Chondrocyte (in vitro differentiated cells): ENCODE measurements at regions not wholly inside any gene's neighbourhood (a gene's known extent, or its start where the extent isn't known, plus 50 kb on each side); places are given as distances from the start of the nearest gene placed in this dataset.

Experiments used
- DNase-seq: peaks from one replicate; pipeline ENCODE4 v3.0.0; 2021; ENCODE audit warnings: mixed read lengths, low spot score
- H3K27ac Mint-ChIP-seq: one replicate; pipeline ENCODE4 v1.8.0; 2021; ENCODE audit warnings: mild to moderate bottlenecking, moderate library complexity, mixed read lengths; ENCODE audit not compliant: unreplicated experiment
- H3K27me3 Mint-ChIP-seq: 2 replicates; pipeline ENCODE4 v1.8.0; 2021; ENCODE audit warnings: low read depth, mixed read lengths
- H3K36me3 Mint-ChIP-seq: 2 replicates; pipeline ENCODE4 v1.8.0; 2021; ENCODE audit warnings: low read depth, mixed read lengths
- H3K4me1 Mint-ChIP-seq: 2 replicates; pipeline ENCODE4 v1.8.0; 2021; ENCODE audit warnings: low read depth, mild to moderate bottlenecking, mixed read lengths
- H3K4me3 Mint-ChIP-seq: one replicate; pipeline ENCODE4 v1.8.0; 2021; ENCODE audit warnings: mild to moderate bottlenecking, moderate library complexity, mixed read lengths; ENCODE audit not compliant: unreplicated experiment
- H3K9me3 Mint-ChIP-seq: 2 replicates; pipeline ENCODE4 v1.8.0; 2021; ENCODE audit warnings: low read depth, mixed read lengths
- TF ChIP-seq, protein P1 (sequence below): fragments of 200-600 bp; sonication (generic); IDR thresholded peaks from 2 replicates; pipeline ENCODE4 v1.5.0; 2021; ENCODE audit warnings: antibody characterized with exemption, mild to moderate bottlenecking, moderate library complexity

DNA sequence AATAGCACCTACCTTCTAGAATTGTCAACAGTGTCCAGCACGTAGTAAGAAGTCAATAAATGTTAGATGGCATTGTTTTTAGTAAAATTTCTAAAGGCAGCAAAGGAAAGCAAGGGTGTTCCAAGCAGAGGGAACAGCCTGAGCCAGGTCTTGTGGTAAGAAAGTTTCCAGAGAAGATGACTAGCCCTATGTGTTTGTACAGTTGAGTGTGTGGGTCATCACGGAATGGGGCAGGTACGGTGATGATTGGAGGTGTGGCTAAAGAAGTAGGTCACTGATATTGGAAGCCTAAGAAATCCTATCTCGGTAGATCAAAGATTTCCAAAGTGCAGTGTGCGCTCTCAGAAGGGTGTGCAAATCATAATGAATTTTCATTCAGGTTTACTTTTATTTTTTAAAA is 94.2 kb upstream of the BCL6 start:
- H3K27ac Mint-ChIP-seq = no peak overlapping the region
- H3K27me3 Mint-ChIP-seq = no peaks in the 10 kb centered on the region
- H3K4me3 Mint-ChIP-seq = no peak overlapping the region
- no peak for DNase-seq
- peaks cover 47% of the 10 kb centered on the region for H3K4me1 Mint-ChIP-seq
- H3K36me3 Mint-ChIP-seq = peaks cover 4% of the 10 kb centered on the region
- TF ChIP-seq, protein P1, sequence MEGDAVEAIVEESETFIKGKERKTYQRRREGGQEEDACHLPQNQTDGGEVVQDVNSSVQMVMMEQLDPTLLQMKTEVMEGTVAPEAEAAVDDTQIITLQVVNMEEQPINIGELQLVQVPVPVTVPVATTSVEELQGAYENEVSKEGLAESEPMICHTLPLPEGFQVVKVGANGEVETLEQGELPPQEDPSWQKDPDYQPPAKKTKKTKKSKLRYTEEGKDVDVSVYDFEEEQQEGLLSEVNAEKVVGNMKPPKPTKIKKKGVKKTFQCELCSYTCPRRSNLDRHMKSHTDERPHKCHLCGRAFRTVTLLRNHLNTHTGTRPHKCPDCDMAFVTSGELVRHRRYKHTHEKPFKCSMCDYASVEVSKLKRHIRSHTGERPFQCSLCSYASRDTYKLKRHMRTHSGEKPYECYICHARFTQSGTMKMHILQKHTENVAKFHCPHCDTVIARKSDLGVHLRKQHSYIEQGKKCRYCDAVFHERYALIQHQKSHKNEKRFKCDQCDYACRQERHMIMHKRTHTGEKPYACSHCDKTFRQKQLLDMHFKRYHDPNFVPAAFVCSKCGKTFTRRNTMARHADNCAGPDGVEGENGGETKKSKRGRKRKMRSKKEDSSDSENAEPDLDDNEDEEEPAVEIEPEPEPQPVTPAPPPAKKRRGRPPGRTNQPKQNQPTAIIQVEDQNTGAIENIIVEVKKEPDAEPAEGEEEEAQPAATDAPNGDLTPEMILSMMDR = no peak
- peaks cover 7% of the 10 kb centered on the region for H3K9me3 Mint-ChIP-seq

DNA sequence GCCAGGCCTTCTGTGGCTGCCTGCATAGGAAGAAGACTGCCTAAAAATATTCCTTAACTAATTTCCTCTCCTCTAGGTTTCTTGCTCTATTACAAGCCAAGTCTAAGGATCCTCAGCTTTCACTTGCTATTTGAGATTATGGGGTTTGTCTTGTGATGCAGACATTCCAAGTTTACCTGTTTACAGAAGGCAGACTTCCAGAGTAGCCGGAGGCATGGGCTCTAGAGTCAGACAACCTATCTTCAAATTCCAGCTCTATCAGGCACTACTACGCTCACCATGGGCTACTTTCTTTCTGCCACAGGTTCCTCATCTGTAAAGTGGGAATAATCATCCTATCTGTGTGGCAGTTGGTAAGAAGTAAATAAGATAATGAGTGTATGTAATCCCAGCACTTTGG is 95.6 kb upstream of the BCL6 start:
- TF ChIP-seq, protein P1 = no peak
- H3K36me3 Mint-ChIP-seq = no peaks in the 10 kb centered on the region
- no peaks in the 10 kb centered on the region for H3K27me3 Mint-ChIP-seq
- peaks cover 46% of the 10 kb centered on the region for H3K4me1 Mint-ChIP-seq
- H3K27ac Mint-ChIP-seq = no peak overlapping the region
- H3K4me3 Mint-ChIP-seq = no peak overlapping the region
- no peak for DNase-seq
- H3K9me3 Mint-ChIP-seq = no peaks in the 10 kb centered on the region

DNA sequence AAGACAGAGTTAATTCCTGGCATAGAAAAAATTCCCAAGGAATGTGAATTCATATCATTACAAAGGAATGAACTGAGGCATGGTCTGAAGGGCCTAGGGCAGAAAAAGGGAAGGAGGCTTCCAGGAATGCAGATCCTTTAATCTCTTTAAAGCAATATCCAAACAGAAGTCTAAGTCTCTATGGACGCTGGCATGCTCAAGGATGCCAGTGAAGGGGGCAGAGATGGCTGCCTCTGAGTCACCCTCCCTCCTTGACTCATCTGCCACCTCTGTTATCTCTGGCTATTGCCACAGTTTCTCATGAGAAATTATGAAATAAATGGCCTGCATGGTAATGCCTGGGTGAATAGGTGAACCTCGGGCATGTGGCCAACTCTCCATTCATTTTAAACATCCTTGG is 96.3 kb upstream of the BCL6 start:
- Mint-ChIP-seq H3K27ac (no peak overlapping the region), H3K4me3 (no peak overlapping the region), H3K4me1 (peaks cover 39% of the 10 kb centered on the region), H3K36me3 (no peaks in the 10 kb centered on the region), H3K27me3 (no peaks in the 10 kb centered on the region), H3K9me3 (no peaks in the 10 kb centered on the region)
- no peak for DNase-seq
- TF ChIP-seq, protein P1 = no peak

DNA sequence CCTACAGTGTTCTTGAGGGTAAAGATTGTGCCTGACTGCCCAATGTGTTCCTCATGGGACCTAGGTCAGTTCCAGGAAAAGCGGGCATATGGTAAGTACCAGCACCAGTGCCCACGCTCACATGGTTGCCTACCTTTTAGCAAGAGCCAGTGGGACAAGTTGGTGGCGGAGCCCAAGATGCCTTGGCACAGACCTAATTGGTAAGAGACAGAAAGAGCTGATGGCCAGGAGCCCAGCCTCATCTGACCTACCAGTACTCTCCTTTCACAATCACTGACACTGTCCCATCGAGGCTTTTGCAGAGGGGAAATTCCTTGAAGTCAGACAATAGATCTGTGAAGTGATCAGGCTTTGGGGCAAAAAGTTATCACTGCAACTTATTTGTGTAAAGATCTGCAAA is 98.4 kb upstream of the BCL6 start:
- no peak for DNase-seq
- Mint-ChIP-seq H3K4me3 (no peak overlapping the region), H3K36me3 (no peaks in the 10 kb centered on the region), H3K9me3 (no peaks in the 10 kb centered on the region), H3K4me1 (peaks cover 18% of the 10 kb centered on the region), H3K27ac (no peak overlapping the region), H3K27me3 (no peaks in the 10 kb centered on the region)
- TF ChIP-seq, protein P1 = no peak

DNA sequence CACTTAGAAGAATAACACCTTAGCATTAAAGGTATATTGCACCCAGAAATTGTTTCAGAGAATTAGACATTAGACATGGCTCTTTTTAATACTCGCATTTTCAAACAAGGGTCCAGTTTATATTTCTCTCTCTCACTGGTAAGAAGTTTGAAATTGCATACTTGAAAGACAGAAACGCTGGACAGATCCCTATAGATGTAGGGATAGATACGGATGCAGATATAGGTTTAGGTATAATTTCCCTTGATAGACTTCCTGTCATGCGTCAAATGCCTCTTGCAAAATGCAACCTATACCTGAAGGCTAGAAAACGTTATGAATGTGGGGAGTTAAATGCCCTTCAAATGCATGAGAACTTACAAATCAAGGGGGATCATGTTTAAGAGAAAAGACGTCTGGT is 99.4 kb upstream of the BCL6 start:
- H3K27ac Mint-ChIP-seq = no peak overlapping the region
- no peak overlapping the region for H3K4me3 Mint-ChIP-seq
- H3K36me3 Mint-ChIP-seq = no peaks in the 10 kb centered on the region
- H3K9me3 Mint-ChIP-seq = no peaks in the 10 kb centered on the region
- DNase-seq = no peak
- peaks cover 15% of the 10 kb centered on the region for H3K4me1 Mint-ChIP-seq
- no peaks in the 10 kb centered on the region for H3K27me3 Mint-ChIP-seq
- TF ChIP-seq, protein P1 = no peak
